ENCODE measurements at regions not wholly inside any gene's neighbourhood (a gene's known extent, or its start where the extent isn't known, plus 50 kb on each side); places are given as distances from the start of the nearest gene placed in this dataset.

DNA sequence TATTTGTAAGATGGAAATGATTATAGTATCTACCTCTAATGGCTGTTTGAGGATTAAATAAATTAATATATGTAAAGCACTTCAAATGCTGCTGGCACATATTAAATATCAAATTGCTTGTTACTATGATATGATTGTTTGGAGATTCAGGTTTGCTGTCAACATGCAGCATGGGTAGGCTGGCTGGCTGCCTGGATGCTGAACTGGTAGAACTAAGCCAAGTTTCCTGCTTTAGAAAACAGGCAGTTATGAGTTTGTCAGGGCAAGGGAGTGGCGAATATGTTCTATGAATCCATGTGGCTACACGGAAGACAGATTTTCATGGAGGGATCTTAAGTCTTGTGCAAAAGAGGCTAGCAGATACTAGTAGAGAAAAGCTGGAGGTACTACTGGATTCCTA, 239.6 kb downstream of the GBA3 start:
- TF ChIP-seq, protein P1, sequence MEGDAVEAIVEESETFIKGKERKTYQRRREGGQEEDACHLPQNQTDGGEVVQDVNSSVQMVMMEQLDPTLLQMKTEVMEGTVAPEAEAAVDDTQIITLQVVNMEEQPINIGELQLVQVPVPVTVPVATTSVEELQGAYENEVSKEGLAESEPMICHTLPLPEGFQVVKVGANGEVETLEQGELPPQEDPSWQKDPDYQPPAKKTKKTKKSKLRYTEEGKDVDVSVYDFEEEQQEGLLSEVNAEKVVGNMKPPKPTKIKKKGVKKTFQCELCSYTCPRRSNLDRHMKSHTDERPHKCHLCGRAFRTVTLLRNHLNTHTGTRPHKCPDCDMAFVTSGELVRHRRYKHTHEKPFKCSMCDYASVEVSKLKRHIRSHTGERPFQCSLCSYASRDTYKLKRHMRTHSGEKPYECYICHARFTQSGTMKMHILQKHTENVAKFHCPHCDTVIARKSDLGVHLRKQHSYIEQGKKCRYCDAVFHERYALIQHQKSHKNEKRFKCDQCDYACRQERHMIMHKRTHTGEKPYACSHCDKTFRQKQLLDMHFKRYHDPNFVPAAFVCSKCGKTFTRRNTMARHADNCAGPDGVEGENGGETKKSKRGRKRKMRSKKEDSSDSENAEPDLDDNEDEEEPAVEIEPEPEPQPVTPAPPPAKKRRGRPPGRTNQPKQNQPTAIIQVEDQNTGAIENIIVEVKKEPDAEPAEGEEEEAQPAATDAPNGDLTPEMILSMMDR (IDR thresholded peaks at IDR 0.05) = no peak
- TF ChIP-seq POLR2A (IDR thresholded peaks at IDR 0.05) = no peak

All from uterus (tissue), 2 donors.